ENCODE measurements at regions not wholly inside any gene's neighbourhood (a gene's known extent, or its start where the extent isn't known, plus 50 kb on each side); places are given as distances from the start of the nearest gene placed in this dataset.
A peak's percentile ranks its signal among the peaks of the same experiment; 100 is the strongest.

- Histone ChIP-seq H3K4me3 (replicated peaks in 1 of 4; ENCODE audit: control extremely low read depth in 1 of 4, insufficient read depth in 1 of 4, low read depth in 3 of 4, low read length in 4 of 4) (no peak overlapping the region), H3K4me2 (ENCODE audit: extremely low read depth, insufficient read depth, low read length) (no peak overlapping the region), H3K4me1 (ENCODE audit: control insufficient read depth, extremely low read depth, insufficient read depth, low read length) (no peaks in the 10 kb centered on the region), H3K79me2 (ENCODE audit: control insufficient read depth, insufficient read depth, low read length) (no peaks in the 10 kb centered on the region), H2AFZ (ENCODE audit: low read length) (no peak overlapping the region), H3K27me3 (ENCODE audit: control insufficient read depth, insufficient read depth, low read length) (no peaks in the 10 kb centered on the region), H3K27ac (ENCODE audit: insufficient read depth, low read length) (no peak overlapping the region), H3K9me3 (ENCODE audit: control insufficient read depth, insufficient read depth, low read depth, low read length) (no peaks in the 10 kb centered on the region), H4K20me1 (ENCODE audit: control insufficient read depth, extremely low read depth, insufficient read depth, low read length) (no peaks in the 10 kb centered on the region), H3K36me3 (ENCODE audit: control insufficient read depth, insufficient read depth, low read length) (no peaks in the 10 kb centered on the region), H3K9ac (ENCODE audit: insufficient read depth, low read length) (no peak overlapping the region)
- no peak for DNase-seq (ENCODE audit: low read depth in 2 of 2)
- no peak for TF ChIP-seq CTCF (conservative IDR thresholded peaks at IDR 0.05 in 1 of 2, IDR thresholded peaks at IDR 0.05 in 1 of 2; ENCODE audit: low read depth in 1 of 2, low read length in 2 of 2)
- TF ChIP-seq EZH2 (IDR thresholded peaks at IDR 0.05; ENCODE audit: low read length, missing control alignments): no peak
Measured at GRCh38 chr17:13272296-13272695, 254.5 kb upstream of the ELAC2 start.

- H3K27me3 ChIP-seq (ENCODE audit: control insufficient read depth, insufficient read depth, low read length): no peaks in the 10 kb centered on the region
- H2AFZ ChIP-seq (ENCODE audit: low read length): no peak overlapping the region
- no peak overlapping the region for H3K4me3 ChIP-seq (replicated peaks in 1 of 4; ENCODE audit: control extremely low read depth in 1 of 4, insufficient read depth in 1 of 4, low read depth in 3 of 4, low read length in 4 of 4)
- H3K9ac ChIP-seq (ENCODE audit: insufficient read depth, low read length): no peak overlapping the region
- no peaks in the 10 kb centered on the region for H4K20me1 ChIP-seq (ENCODE audit: control insufficient read depth, extremely low read depth, insufficient read depth, low read length)
- no peaks in the 10 kb centered on the region for H3K36me3 ChIP-seq (ENCODE audit: control insufficient read depth, insufficient read depth, low read length)
- TF ChIP-seq EZH2 (IDR thresholded peaks at IDR 0.05; ENCODE audit: low read length, missing control alignments): no peak
- TF ChIP-seq CTCF (conservative IDR thresholded peaks at IDR 0.05 in 1 of 2, IDR thresholded peaks at IDR 0.05 in 1 of 2; ENCODE audit: low read depth in 1 of 2, low read length in 2 of 2): no peak
- H3K4me2 ChIP-seq (ENCODE audit: extremely low read depth, insufficient read depth, low read length): no peak overlapping the region
- no peaks in the 10 kb centered on the region for H3K4me1 ChIP-seq (ENCODE audit: control insufficient read depth, extremely low read depth, insufficient read depth, low read length)
- no peaks in the 10 kb centered on the region for H3K9me3 ChIP-seq (ENCODE audit: control insufficient read depth, insufficient read depth, low read depth, low read length)
- no peak for DNase-seq (ENCODE audit: low read depth in 2 of 2)
- no peaks in the 10 kb centered on the region for H3K79me2 ChIP-seq (ENCODE audit: control insufficient read depth, insufficient read depth, low read length)
- H3K27ac ChIP-seq (ENCODE audit: insufficient read depth, low read length): no peak overlapping the region
Measured at GRCh38 chr17:13268791-13269595, 251.2 kb upstream of the ELAC2 start.

GRCh38 chr17:13266606-13267005, 248.8 kb upstream of the ELAC2 start:
- no peaks in the 10 kb centered on the region for H3K9me3 ChIP-seq (ENCODE audit: control insufficient read depth, insufficient read depth, low read depth, low read length)
- no peaks in the 10 kb centered on the region for H3K36me3 ChIP-seq (ENCODE audit: control insufficient read depth, insufficient read depth, low read length)
- no peak overlapping the region for H3K9ac ChIP-seq (ENCODE audit: insufficient read depth, low read length)
- no peaks in the 10 kb centered on the region for H3K27me3 ChIP-seq (ENCODE audit: control insufficient read depth, insufficient read depth, low read length)
- DNase-seq (ENCODE audit: low read depth in 2 of 2): peak in 1 of 2 donors; percentile 65
- TF ChIP-seq CTCF (conservative IDR thresholded peaks at IDR 0.05 in 1 of 2, IDR thresholded peaks at IDR 0.05 in 1 of 2; ENCODE audit: low read depth in 1 of 2, low read length in 2 of 2): no peak
- TF ChIP-seq EZH2 (IDR thresholded peaks at IDR 0.05; ENCODE audit: low read length, missing control alignments): no peak
- no peak overlapping the region for H3K4me3 ChIP-seq (replicated peaks in 1 of 4; ENCODE audit: control extremely low read depth in 1 of 4, insufficient read depth in 1 of 4, low read depth in 3 of 4, low read length in 4 of 4)
- no peaks in the 10 kb centered on the region for H3K4me1 ChIP-seq (ENCODE audit: control insufficient read depth, extremely low read depth, insufficient read depth, low read length)
- no peak overlapping the region for H3K4me2 ChIP-seq (ENCODE audit: extremely low read depth, insufficient read depth, low read length)
- no peak overlapping the region for H3K27ac ChIP-seq (ENCODE audit: insufficient read depth, low read length)
- H2AFZ ChIP-seq (ENCODE audit: low read length): no peak overlapping the region
- H4K20me1 ChIP-seq (ENCODE audit: control insufficient read depth, extremely low read depth, insufficient read depth, low read length): no peaks in the 10 kb centered on the region
- no peaks in the 10 kb centered on the region for H3K79me2 ChIP-seq (ENCODE audit: control insufficient read depth, insufficient read depth, low read length)

Data from fibroblast of lung (primary cell).